ENCODE measurements at regions not wholly inside any gene's neighbourhood (a gene's known extent, or its start where the extent isn't known, plus 50 kb on each side); places are given as distances from the start of the nearest gene placed in this dataset.

DNA sequence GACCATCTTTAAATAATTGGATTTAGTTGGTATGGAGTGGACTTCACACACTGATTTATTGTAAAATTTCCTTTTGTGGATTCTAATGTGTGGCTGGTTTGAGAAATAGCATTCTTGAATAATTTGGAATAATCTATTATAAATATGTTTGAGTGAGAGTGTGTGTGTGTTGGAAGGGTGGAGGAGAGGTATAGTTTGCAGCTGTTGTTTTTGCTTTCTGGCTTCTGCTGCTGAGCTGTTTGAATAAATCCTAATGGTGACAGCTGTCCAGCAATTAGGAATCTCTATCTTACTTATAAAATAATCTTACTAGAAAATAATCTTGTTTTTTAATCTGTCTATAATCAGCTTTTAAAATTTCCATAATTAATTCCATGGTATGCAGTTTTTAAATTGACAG is 1283.0 kb upstream of the CDH2 start:
- DNase-seq (no peak), ATAC-seq (replicated peaks) (no peak)
- H3K9me3 Mint-ChIP-seq, result peaks cover 0 to 1% of the 10 kb centered on the region in 2 donors
- no peaks in the 10 kb centered on the region for H3K4me1 Mint-ChIP-seq (ENCODE audit: low read depth in 2 of 2)
- no peak overlapping the region for H3K4me3 Mint-ChIP-seq
- no peaks in the 10 kb centered on the region for H3K27me3 Mint-ChIP-seq
- H3K27ac Mint-ChIP-seq, result no peak overlapping the region
- H3K36me3 Mint-ChIP-seq (ENCODE audit: insufficient read depth), result no peaks in the 10 kb centered on the region

DNA sequence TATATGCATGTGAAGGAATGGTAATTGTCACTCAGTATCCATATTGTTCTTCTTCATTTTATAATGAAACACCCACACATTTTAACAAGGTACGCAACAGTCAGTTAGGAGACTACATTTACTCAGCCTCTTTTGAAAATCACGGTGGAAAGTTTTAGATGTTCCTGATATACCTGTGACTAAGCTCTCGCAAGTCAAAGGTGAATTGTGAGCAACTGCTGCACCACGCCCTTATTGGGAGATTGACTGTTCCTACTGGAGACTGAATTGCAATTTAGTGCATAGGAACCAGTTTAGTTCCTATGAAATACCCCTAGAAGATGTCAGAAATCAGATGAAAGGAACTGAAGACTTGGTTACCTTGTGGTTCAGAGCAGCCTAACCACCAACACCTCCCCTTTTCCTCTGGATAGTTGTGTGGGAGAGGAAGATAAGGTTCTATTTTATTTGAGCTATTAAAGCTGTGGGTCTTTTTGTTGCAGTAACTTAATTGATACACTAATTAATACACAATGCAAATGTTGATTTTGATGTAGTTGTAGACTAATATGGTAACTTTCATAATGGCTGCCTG is 1280.5 kb upstream of the CDH2 start:
- Mint-ChIP-seq H3K27me3 (no peaks in the 10 kb centered on the region), H3K36me3 (ENCODE audit: insufficient read depth) (no peaks in the 10 kb centered on the region), H3K9me3 (peaks cover 0 to 1% of the 10 kb centered on the region in 2 donors), H3K4me3 (no peak overlapping the region), H3K4me1 (ENCODE audit: low read depth in 2 of 2) (no peaks in the 10 kb centered on the region), H3K27ac (no peak overlapping the region)
- DNase-seq (no peak), ATAC-seq (replicated peaks) (no peak)

- no peaks in the 10 kb centered on the region for H3K36me3 Mint-ChIP-seq (ENCODE audit: insufficient read depth)
- no peaks in the 10 kb centered on the region for H3K27me3 Mint-ChIP-seq
- H3K9me3 Mint-ChIP-seq, result no peaks in the 10 kb centered on the region
- H3K27ac Mint-ChIP-seq, result no peak overlapping the region
- no peak for ATAC-seq (replicated peaks)
- no peak for DNase-seq
- no peaks in the 10 kb centered on the region for H3K4me1 Mint-ChIP-seq (ENCODE audit: low read depth in 2 of 2)
- no peak overlapping the region for H3K4me3 Mint-ChIP-seq
Measured at GRCh38 chr18:29449424-29449823, 1272.5 kb upstream of the CDH2 start.

DNA sequence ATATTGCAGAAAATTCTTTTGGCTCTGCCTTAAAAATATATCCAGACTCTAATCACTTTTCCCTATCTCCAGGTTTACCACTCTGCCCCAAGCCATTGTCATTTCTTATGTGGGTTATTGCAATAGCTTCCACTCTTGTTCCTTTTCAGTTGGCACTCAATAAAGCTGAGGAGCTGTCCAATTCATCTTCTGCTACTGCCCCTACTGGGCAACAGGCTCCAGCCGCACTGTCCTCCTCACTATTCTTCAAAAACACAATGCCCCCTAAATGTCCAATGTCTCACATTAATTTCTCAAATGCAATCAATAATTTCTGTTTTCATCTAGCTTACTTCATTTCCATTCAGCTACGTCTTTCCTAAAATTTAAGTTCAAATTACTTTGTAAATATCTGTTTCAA is 1262.5 kb upstream of the CDH2 start:
- Mint-ChIP-seq H3K36me3 (ENCODE audit: insufficient read depth) (no peaks in the 10 kb centered on the region), H3K4me3 (no peak overlapping the region), H3K27me3 (no peaks in the 10 kb centered on the region), H3K4me1 (ENCODE audit: low read depth in 2 of 2) (no peaks in the 10 kb centered on the region), H3K9me3 (peaks cover 9 to 21% of the 10 kb centered on the region in 2 donors), H3K27ac (no peak overlapping the region)
- ATAC-seq (replicated peaks) (no peak), DNase-seq (no peak)

DNA sequence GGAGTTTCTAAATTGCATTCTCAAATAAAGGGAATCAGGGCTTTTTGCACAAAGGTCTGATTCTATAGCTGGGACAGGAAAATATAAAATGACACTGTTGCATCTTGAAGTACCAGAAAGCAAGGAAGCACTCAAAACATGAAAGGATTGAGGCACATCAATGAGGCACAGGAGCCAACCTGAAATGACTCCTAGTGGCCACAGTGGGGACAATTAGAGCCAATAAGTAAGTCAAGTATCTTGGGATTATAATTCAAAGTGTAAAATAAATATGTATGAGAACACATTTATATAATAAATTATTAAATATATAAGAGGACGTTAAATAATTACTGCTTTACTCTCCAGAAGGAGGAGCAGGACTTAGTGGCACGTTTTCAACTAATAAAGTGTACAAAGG is 1259.5 kb upstream of the CDH2 start:
- H3K4me3 Mint-ChIP-seq, result no peak overlapping the region
- ATAC-seq (replicated peaks), result no peak
- no peak overlapping the region for H3K27ac Mint-ChIP-seq
- H3K9me3 Mint-ChIP-seq, result peaks cover 9 to 21% of the 10 kb centered on the region in 2 donors
- no peaks in the 10 kb centered on the region for H3K36me3 Mint-ChIP-seq (ENCODE audit: insufficient read depth)
- no peak for DNase-seq
- no peaks in the 10 kb centered on the region for H3K4me1 Mint-ChIP-seq (ENCODE audit: low read depth in 2 of 2)
- H3K27me3 Mint-ChIP-seq, result no peaks in the 10 kb centered on the region

GRCh38 chr18:29434650-29435049 is 1257.7 kb upstream of the CDH2 start:
- Mint-ChIP-seq H3K36me3 (ENCODE audit: insufficient read depth) (no peaks in the 10 kb centered on the region), H3K4me1 (ENCODE audit: low read depth in 2 of 2) (no peaks in the 10 kb centered on the region), H3K9me3 (peaks cover 6 to 8% of the 10 kb centered on the region in 2 donors), H3K4me3 (no peak overlapping the region), H3K27ac (no peak overlapping the region), H3K27me3 (no peaks in the 10 kb centered on the region)
- no peak for DNase-seq
- no peak for ATAC-seq (replicated peaks)

GRCh38 chr18:29430416-29430815 is 1253.5 kb upstream of the CDH2 start:
- DNase-seq, result no peak
- Mint-ChIP-seq H3K9me3 (no peaks in the 10 kb centered on the region), H3K36me3 (ENCODE audit: insufficient read depth) (no peaks in the 10 kb centered on the region), H3K27me3 (no peaks in the 10 kb centered on the region), H3K4me1 (ENCODE audit: low read depth in 2 of 2) (no peaks in the 10 kb centered on the region), H3K27ac (no peak overlapping the region), H3K4me3 (no peak overlapping the region)
- no peak for ATAC-seq (replicated peaks)

GRCh38 chr18:29418136-29418535 is 1241.2 kb upstream of the CDH2 start:
- Mint-ChIP-seq H3K36me3 (ENCODE audit: insufficient read depth) (no peaks in the 10 kb centered on the region), H3K4me3 (no peak overlapping the region), H3K27me3 (no peaks in the 10 kb centered on the region), H3K4me1 (ENCODE audit: low read depth in 2 of 2) (no peaks in the 10 kb centered on the region), H3K9me3 (peaks cover 8 to 9% of the 10 kb centered on the region in 2 donors), H3K27ac (no peak overlapping the region)
- ATAC-seq (replicated peaks) (no peak), DNase-seq (no peak)

GRCh38 chr18:29406996-29407395 is 1230.1 kb upstream of the CDH2 start:
- Mint-ChIP-seq H3K9me3 (no peaks in the 10 kb centered on the region), H3K36me3 (ENCODE audit: insufficient read depth) (no peaks in the 10 kb centered on the region), H3K27me3 (no peaks in the 10 kb centered on the region), H3K27ac (no peak overlapping the region), H3K4me1 (ENCODE audit: low read depth in 2 of 2) (no peaks in the 10 kb centered on the region), H3K4me3 (no peak overlapping the region)
- ATAC-seq (replicated peaks) (no peak), DNase-seq (no peak)

DNA sequence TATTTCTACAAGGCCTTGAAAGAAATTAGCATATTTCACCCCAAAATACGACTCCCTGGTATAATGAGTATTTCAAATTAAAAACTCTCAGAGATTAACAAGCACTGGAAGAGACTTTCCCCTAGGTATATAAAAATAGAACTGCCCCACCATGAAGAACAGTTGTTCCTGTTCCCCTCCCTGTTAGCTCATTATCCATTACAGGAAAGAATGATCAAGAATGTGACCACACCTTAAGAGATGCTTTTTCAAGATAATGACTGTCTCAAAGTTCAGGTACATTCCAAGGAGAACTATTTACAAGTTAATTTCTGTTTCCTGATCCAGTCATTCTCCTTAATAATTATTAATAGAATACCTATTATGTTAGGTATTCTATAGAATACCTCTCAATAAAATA is 1220.6 kb upstream of the CDH2 start:
- ATAC-seq (replicated peaks), result no peak
- Mint-ChIP-seq H3K36me3 (ENCODE audit: insufficient read depth) (no peaks in the 10 kb centered on the region), H3K4me3 (no peak overlapping the region), H3K27ac (no peak overlapping the region), H3K27me3 (no peaks in the 10 kb centered on the region), H3K4me1 (ENCODE audit: low read depth in 2 of 2) (no peaks in the 10 kb centered on the region), H3K9me3 (peaks cover 7 to 23% of the 10 kb centered on the region in 2 donors)
- DNase-seq, result no peak

DNA sequence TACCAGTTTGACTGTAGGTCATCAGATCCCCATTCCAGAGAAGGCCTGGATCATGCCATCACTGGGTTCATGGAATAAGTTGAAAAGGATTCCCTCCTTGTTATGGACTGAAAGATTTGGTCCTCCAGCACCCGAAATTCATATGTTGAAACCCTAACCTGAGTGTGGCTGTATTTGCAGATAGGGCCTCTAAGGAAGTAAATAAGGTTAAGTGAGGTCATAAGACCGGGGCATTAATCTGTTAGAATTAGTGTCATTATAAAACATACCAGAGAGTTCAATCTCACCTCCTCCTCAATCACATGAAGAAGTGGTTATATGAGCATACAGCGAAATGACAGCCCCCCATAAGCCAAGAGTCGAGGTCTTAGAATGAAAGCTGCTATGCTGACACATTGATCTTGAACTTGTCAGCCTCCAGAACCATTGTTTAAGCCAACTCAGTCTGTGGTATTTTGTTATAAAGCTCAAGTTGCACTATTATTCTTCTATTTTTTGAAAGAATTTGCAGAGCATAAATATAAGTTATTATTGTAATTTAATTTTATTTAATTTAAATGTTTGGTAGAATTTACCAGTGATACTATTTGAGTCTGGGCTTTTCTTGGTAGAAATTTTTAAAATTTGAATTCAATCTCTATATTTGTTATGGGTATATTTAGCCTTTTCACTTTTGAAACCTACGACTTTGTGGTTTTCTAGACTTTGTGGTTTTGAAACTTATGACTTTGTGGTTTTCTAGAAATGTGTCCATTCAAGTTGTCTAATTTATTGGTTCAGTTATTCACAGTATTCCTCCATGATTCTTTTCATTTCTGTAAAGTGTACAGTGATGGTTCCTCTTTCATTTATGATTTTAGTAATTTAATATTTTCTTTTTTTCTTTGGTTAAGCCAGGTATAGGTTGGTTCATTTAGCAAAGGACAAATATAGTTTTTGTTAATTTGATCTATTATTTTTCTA is 1206.7 kb upstream of the CDH2 start:
- no peaks in the 10 kb centered on the region for H3K4me1 Mint-ChIP-seq (ENCODE audit: low read depth in 2 of 2)
- no peaks in the 10 kb centered on the region for H3K36me3 Mint-ChIP-seq (ENCODE audit: insufficient read depth)
- no peaks in the 10 kb centered on the region for H3K27me3 Mint-ChIP-seq
- H3K9me3 Mint-ChIP-seq, result peaks cover 0 to 7% of the 10 kb centered on the region in 2 donors
- H3K4me3 Mint-ChIP-seq, result no peak overlapping the region
- no peak for DNase-seq
- ATAC-seq (replicated peaks), result no peak
- no peak overlapping the region for H3K27ac Mint-ChIP-seq

- no peak for DNase-seq
- no peaks in the 10 kb centered on the region for H3K36me3 Mint-ChIP-seq (ENCODE audit: insufficient read depth)
- no peaks in the 10 kb centered on the region for H3K4me1 Mint-ChIP-seq (ENCODE audit: low read depth in 2 of 2)
- no peak overlapping the region for H3K27ac Mint-ChIP-seq
- H3K27me3 Mint-ChIP-seq, result no peaks in the 10 kb centered on the region
- peaks cover 0 to 7% of the 10 kb centered on the region in 2 donors for H3K9me3 Mint-ChIP-seq
- H3K4me3 Mint-ChIP-seq, result no peak overlapping the region
- no peak for ATAC-seq (replicated peaks)
Measured at GRCh38 chr18:29378651-29379136, 1201.8 kb upstream of the CDH2 start.

DNA sequence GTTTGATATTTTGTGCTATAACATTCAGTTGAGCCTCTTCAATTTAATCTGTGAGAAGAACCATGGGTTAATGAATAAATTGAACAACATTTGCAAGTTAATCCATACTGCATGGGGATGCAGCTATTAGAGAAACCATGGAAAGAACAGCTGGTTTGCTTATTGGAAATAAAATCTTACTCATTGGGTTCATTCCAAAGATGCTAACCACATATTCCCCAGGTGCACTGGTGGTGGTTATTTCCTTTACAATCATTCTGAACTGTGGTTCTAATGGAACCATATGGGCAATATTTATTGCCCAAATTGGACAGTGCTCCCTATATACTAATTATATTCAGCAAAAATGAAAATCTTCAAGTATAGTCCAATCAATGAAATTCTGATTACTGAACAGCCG is 1200.4 kb upstream of the CDH2 start:
- no peak overlapping the region for H3K27ac Mint-ChIP-seq
- H3K4me1 Mint-ChIP-seq (ENCODE audit: low read depth in 2 of 2), result no peaks in the 10 kb centered on the region
- H3K9me3 Mint-ChIP-seq, result peaks cover 0 to 5% of the 10 kb centered on the region in 2 donors
- no peaks in the 10 kb centered on the region for H3K36me3 Mint-ChIP-seq (ENCODE audit: insufficient read depth)
- H3K27me3 Mint-ChIP-seq, result no peaks in the 10 kb centered on the region
- ATAC-seq (replicated peaks) (no peak), DNase-seq (no peak)
- no peak overlapping the region for H3K4me3 Mint-ChIP-seq

- no peak for DNase-seq
- Mint-ChIP-seq H3K36me3 (ENCODE audit: insufficient read depth) (no peaks in the 10 kb centered on the region), H3K4me1 (ENCODE audit: low read depth in 2 of 2) (no peaks in the 10 kb centered on the region), H3K9me3 (no peaks in the 10 kb centered on the region), H3K27me3 (no peaks in the 10 kb centered on the region), H3K27ac (no peak overlapping the region), H3K4me3 (no peak overlapping the region)
- ATAC-seq (replicated peaks), result no peak
Measured at GRCh38 chr18:29373000-29373399, 1196.1 kb upstream of the CDH2 start.

All from effector memory CD8-positive, alpha-beta T cell (primary cell).